Esophagus mucosa (tissue), 1 donor: ENCODE measurements at regions not wholly inside any gene's neighbourhood (a gene's known extent, or its start where the extent isn't known, plus 50 kb on each side); places are given as distances from the start of the nearest gene placed in this dataset.

ENCODE experiments used
- ATAC-seq: fragments of 200-7000 bp; cut with Tn5 transposase; one replicate; pipeline ENCODE4 v1.9.1; 2020
- donor health status: DM: yes; HTN: yes; CAD: no.

DNA sequence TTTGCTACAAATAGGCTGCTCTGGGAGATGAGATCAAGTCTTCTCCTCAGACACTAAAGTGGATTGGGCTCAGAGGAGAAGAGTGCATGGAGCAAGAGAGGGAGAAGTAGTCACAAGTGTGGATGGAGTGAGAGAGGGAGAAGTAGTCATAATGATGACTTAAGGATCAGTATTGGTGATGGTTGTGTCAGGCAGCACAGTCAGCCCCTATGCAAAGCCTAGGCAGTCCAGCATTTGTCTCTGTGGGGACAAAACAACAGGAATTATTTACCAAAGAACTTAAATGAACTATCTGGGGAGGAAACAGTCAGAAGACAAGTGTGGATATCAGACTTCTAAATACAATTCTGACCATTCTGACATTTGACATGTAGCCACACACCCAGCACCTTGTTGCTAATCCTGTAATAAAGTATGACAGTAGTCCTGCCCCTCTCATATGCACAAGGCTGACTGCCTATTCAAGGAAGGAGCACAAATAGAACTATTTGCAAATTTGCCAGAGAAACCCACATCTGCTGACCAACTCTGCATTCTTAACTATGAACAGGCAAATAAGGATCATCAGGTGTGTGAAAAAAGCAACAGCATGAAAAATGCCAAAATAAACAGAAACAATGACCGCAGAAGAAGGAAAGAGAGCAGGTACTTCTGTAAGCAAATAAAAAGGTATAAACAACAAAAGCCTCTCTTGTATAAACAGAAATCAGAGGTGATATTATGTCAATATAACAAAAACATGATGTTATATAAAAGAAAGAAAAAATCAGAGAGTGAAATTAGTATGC, 1597.9 kb upstream of the ACVR2A start:
- no peak for ATAC-seq

GRCh38 chr2:146246002-146246735, 1598.7 kb upstream of the ACVR2A start:
- no peak for ATAC-seq

GRCh38 chr2:146244830-146245229, 1600.0 kb upstream of the ACVR2A start:
- ATAC-seq, result no peak

GRCh38 chr2:146244131-146244530, 1600.7 kb upstream of the ACVR2A start:
- ATAC-seq, result no peak

DNA sequence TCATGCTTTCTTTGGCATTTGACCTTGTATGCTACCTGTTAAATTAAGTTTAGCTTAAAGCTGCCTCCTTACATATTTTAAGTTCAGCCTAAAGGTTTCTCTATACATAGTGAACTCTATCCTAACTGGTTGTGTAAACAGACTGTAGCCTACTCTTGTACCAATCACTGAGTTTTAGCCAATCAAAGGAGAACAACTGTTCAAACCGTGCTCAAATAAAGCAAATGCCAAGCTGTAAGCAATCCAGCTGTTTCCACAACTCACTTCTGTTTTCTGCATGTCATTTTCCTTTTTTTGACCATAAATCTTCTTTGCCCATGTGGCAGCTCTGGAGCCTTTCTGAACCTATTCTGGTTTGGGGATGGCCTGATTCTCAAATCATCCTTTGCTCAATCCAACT, 1603.8 kb upstream of the ACVR2A start:
- no peak for ATAC-seq

DNA sequence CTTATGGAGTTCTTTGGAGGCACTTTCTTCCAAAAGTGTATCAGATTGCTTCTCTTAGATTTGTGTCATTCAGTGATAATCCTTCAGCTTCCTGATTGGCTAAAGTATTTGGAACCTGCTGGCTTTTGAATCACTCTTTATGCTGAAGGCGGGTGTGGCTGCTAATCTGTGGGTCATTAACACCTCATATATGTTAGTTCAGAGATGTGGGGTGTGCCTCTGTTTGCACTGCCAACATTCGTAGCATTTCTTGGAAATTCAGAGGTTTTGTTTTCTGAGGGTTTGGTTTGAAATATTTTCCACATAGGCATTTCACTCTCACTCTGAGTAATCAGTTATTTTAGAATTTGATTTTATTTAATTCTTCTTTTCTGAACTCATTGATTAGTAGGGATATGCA, 1604.4 kb upstream of the ACVR2A start:
- ATAC-seq, result peak; percentile 52

- ATAC-seq, result no peak
These were observed 1605.3 kb upstream of the ACVR2A start for GRCh38 chr2:146239392-146240135.

GRCh38 chr2:146238254-146238966, 1606.4 kb upstream of the ACVR2A start:
- ATAC-seq, result no peak

- ATAC-seq, result no peak
These were observed 1609.7 kb upstream of the ACVR2A start for GRCh38 chr2:146235158-146235557.

GRCh38 chr2:146229508-146230155, 1615.2 kb upstream of the ACVR2A start:
- ATAC-seq, result no peak

GRCh38 chr2:146228466-146229058, 1616.3 kb upstream of the ACVR2A start:
- no peak for ATAC-seq

DNA sequence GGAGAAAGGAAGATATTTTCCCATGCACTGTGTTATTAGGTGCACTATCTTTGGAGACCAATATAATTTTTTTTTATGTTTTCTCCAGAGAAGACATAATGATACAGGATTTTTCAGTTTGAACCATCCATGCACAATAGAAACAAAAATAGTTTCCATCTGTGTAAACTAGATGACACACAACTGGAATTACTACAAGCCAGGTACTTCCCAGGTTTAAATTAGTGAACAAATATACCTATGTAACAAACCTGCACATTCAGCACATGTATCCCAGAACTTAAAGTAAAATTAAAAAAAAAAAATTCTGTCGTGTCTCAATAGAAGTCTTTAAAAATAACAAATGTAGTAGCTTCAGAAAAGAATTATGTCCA, 1616.8 kb upstream of the ACVR2A start:
- no peak for ATAC-seq

- no peak for ATAC-seq
These were observed 1617.4 kb upstream of the ACVR2A start for GRCh38 chr2:146227152-146228019.

GRCh38 chr2:146226077-146226476, 1618.8 kb upstream of the ACVR2A start:
- ATAC-seq, result no peak

GRCh38 chr2:146221826-146222225, 1623.0 kb upstream of the ACVR2A start:
- ATAC-seq, result no peak

DNA sequence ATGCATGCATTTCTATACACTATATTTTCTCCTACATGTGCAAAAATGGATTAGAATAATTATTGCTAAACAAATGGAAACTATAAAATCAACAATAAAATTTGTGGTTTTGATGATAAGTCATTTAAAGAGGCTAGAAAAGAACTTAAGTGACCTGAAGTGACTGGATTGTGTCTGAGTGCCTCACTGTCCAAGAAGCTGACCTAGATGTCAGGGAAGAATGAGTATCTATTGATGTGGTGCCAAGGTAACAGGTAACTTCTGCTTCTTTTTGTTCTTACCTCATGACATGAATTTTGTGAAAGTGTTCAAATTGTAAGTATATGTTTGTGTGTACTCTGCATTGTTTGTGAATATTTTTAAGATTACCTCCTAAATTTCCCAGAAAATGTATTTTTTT, 1623.9 kb upstream of the ACVR2A start:
- ATAC-seq, result no peak

DNA sequence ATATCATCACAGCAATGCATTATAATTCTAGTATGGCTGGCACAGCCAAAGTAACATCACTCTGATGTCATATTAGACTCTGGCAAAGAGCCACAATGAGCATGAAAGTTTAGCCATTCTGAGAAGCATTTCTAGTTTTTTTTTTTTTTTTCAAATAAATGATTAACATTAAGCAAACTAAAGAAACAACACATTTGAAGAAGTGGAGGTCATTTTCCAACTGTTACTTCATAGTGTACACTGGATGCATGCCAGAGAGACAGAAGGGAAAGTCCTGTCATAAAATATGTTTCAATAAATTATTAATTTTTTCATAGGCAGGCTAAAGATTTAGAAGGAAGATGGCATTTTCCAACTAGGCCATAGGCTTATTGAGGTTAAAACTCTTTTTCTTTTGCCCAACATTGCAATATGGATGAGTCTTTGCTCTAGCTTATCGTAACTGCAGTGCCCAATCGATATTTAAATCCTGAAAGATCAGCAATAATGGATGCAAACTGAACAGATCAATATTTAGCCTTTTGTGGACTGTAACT, 1630.4 kb upstream of the ACVR2A start:
- ATAC-seq, result no peak

DNA sequence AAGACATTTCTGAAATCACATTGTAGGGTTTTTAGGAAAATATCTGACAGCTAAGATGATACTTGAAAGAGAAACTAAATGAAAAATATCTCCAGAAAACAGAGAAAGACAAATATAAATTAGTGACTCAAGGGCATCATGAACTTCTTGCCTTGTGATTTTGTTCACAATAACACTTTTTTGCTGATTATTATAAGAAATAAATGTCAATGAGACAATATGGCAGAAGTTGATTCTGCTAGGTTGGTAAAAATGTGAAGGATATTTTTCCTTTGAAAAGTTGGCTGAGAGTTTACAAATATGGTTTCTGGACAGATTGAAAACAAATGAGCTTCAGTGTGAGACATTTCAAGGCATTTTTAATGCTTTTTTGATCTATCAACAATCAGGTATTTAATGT, 1631.2 kb upstream of the ACVR2A start:
- no peak for ATAC-seq

- no peak for ATAC-seq
These were observed 1632.2 kb upstream of the ACVR2A start for GRCh38 chr2:146212602-146213001.

GRCh38 chr2:146209842-146210275, 1635.0 kb upstream of the ACVR2A start:
- no peak for ATAC-seq

DNA sequence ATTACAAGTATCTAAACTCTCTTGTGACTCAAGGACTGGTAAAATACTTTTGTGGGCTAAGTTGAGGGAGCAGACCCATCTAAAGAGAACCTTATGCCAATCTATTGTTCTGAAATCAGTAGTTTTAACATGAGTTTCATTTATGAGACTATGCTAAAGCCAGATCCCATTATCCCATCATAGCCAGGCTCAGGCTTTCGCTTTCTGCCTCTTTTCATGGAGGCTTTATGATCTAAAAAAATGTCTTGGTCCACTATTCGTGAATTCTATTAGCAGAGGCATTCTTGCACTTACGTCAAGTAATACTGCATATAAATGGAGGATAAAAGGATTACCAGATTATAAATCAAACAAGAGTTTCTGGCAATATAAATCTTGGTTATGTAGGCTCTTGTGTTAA, 1636.9 kb upstream of the ACVR2A start:
- ATAC-seq, result no peak
